ENCODE measurements at regions not wholly inside any gene's neighbourhood (a gene's known extent, or its start where the extent isn't known, plus 50 kb on each side); places are given as distances from the start of the nearest gene placed in this dataset.

DNA sequence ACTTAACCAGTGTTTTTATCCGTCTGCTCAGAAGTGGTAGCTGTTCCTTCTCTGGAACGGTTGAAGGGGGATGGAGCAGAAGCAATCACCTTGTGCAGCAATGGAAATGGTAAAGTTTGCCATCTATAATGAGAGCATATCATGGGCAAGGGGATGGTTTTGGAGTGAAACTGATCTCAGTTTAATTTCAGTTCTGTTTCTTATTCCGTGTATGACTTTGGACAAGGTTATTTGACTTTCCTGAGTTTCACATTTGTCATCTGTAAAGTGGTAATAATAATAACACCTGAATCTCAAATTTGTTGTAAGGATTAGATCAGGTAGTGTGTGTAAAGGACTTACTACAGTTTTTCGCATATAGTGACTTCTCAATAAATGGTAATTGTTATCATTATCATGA lies 106.1 kb downstream of the PCSK1 start:
- H3K27me3 ChIP-seq (replicated peaks; ENCODE audit: insufficient read depth) = no peaks in the 10 kb centered on the region
- no peak overlapping the region for H3K27ac ChIP-seq
- H3K9me3 ChIP-seq = no peaks in the 10 kb centered on the region
- H3K4me1 ChIP-seq (ENCODE audit: control insufficient read depth in 1 of 2, low read depth in 2 of 2) = peaks cover 19 to 29% of the 10 kb centered on the region in 2 donors
- no peak overlapping the region for H3K4me3 ChIP-seq
- DNase-seq (ENCODE audit: low spot score) (no peak), ATAC-seq (ENCODE audit: insufficient number of reproducible peaks, low FRiP score, low read depth) (no peak)
- TF ChIP-seq, protein P1, sequence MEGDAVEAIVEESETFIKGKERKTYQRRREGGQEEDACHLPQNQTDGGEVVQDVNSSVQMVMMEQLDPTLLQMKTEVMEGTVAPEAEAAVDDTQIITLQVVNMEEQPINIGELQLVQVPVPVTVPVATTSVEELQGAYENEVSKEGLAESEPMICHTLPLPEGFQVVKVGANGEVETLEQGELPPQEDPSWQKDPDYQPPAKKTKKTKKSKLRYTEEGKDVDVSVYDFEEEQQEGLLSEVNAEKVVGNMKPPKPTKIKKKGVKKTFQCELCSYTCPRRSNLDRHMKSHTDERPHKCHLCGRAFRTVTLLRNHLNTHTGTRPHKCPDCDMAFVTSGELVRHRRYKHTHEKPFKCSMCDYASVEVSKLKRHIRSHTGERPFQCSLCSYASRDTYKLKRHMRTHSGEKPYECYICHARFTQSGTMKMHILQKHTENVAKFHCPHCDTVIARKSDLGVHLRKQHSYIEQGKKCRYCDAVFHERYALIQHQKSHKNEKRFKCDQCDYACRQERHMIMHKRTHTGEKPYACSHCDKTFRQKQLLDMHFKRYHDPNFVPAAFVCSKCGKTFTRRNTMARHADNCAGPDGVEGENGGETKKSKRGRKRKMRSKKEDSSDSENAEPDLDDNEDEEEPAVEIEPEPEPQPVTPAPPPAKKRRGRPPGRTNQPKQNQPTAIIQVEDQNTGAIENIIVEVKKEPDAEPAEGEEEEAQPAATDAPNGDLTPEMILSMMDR (IDR thresholded peaks at IDR 0.05) = no peak
- no peaks in the 10 kb centered on the region for H3K36me3 ChIP-seq

DNA sequence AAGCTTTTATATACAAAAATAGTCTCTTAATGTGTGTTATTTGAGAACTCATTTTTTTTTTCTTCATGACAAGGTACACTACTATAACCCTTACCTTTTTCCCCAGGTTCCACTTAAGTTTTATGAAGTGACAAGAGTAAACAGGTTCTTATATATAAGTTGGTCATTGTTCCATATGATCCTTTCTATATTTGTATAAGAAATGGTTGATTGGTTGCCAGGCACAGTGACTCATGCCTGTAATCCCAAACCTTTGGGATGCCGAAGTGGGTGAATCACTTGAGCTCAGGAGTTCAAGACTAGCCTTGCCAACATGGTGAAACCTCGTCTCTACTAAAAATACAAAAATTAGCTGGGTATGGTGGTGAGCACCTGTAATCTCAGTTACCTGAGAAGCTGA lies 108.3 kb downstream of the PCSK1 start:
- no peak for ATAC-seq (ENCODE audit: insufficient number of reproducible peaks, low FRiP score, low read depth)

GRCh38 chr5:96322865-96323264 lies 110.2 kb downstream of the PCSK1 start:
- no peak overlapping the region for H3K4me3 ChIP-seq
- no peak overlapping the region for H3K27ac ChIP-seq
- H3K36me3 ChIP-seq = no peaks in the 10 kb centered on the region
- peaks cover 0 to 5% of the 10 kb centered on the region in 2 donors for H3K4me1 ChIP-seq (ENCODE audit: control insufficient read depth in 1 of 2, low read depth in 2 of 2)
- ATAC-seq (ENCODE audit: insufficient number of reproducible peaks, low FRiP score, low read depth) = no peak
- TF ChIP-seq, protein P1 (IDR thresholded peaks at IDR 0.05) = no peak
- no peak for DNase-seq (ENCODE audit: low spot score)
- H3K27me3 ChIP-seq (replicated peaks; ENCODE audit: insufficient read depth) = no peaks in the 10 kb centered on the region
- no peaks in the 10 kb centered on the region for H3K9me3 ChIP-seq

More for the DNA sequence above, 108.3 kb downstream of the PCSK1 start:
- Histone ChIP-seq H3K9me3 (no peaks in the 10 kb centered on the region), H3K4me3 (no peak overlapping the region), H3K36me3 (no peaks in the 10 kb centered on the region), H3K27ac (no peak overlapping the region), H3K27me3 (replicated peaks; ENCODE audit: insufficient read depth) (no peaks in the 10 kb centered on the region), H3K4me1 (ENCODE audit: control insufficient read depth in 1 of 2, low read depth in 2 of 2) (peaks cover 8 to 13% of the 10 kb centered on the region in 2 donors)
- DNase-seq (ENCODE audit: low spot score) = no peak
- TF ChIP-seq, protein P1 (IDR thresholded peaks at IDR 0.05) = no peak

- peaks cover 0 to 5% of the 10 kb centered on the region in 2 donors for H3K4me1 ChIP-seq (ENCODE audit: control insufficient read depth in 1 of 2, low read depth in 2 of 2)
- TF ChIP-seq, protein P1 (IDR thresholded peaks at IDR 0.05) = no peak
- H3K9me3 ChIP-seq = no peaks in the 10 kb centered on the region
- H3K27me3 ChIP-seq (replicated peaks; ENCODE audit: insufficient read depth) = no peaks in the 10 kb centered on the region
- H3K27ac ChIP-seq = no peak overlapping the region
- no peak for ATAC-seq (ENCODE audit: insufficient number of reproducible peaks, low FRiP score, low read depth)
- H3K4me3 ChIP-seq = no peak overlapping the region
- H3K36me3 ChIP-seq = no peaks in the 10 kb centered on the region
- no peak for DNase-seq (ENCODE audit: low spot score)
Measured at GRCh38 chr5:96322217-96322616, 110.8 kb downstream of the PCSK1 start.

- TF ChIP-seq, protein P1 (IDR thresholded peaks at IDR 0.05) = no peak
- Histone ChIP-seq H3K27ac (no peak overlapping the region), H3K27me3 (replicated peaks; ENCODE audit: insufficient read depth) (no peaks in the 10 kb centered on the region), H3K9me3 (no peaks in the 10 kb centered on the region), H3K4me1 (ENCODE audit: control insufficient read depth in 1 of 2, low read depth in 2 of 2) (peaks cover 0 to 5% of the 10 kb centered on the region in 2 donors), H3K4me3 (no peak overlapping the region), H3K36me3 (no peaks in the 10 kb centered on the region)
- DNase-seq (ENCODE audit: low spot score) (no peak), ATAC-seq (ENCODE audit: insufficient number of reproducible peaks, low FRiP score, low read depth) (no peak)
Measured at GRCh38 chr5:96321345-96321744, 111.7 kb downstream of the PCSK1 start.

Measured in thoracic aorta (tissue), 2 donors.